ENCODE measurements at regions not wholly inside any gene's neighbourhood (a gene's known extent, or its start where the extent isn't known, plus 50 kb on each side); places are given as distances from the start of the nearest gene placed in this dataset.

- TF ChIP-seq RFX5 (IDR thresholded peaks at IDR 0.05; ENCODE audit: low read depth, low read length) (no peak), SMAD2 (IDR thresholded peaks at IDR 0.05; ENCODE audit: low read depth, low read length) (no peak), ZNF282 (CRISPR knock-in tag; IDR thresholded peaks at IDR 0.05) (no peak), ZFP36 (IDR thresholded peaks at IDR 0.05; ENCODE audit: low read depth, low read length, partially characterized antibody) (no peak), FOSL1 (tag; conservative IDR thresholded peaks at IDR 0.05) (no peak), PHB2 (IDR thresholded peaks at IDR 0.05; ENCODE audit: low read depth) (no peak)
- TF ChIP-seq, protein P1, sequence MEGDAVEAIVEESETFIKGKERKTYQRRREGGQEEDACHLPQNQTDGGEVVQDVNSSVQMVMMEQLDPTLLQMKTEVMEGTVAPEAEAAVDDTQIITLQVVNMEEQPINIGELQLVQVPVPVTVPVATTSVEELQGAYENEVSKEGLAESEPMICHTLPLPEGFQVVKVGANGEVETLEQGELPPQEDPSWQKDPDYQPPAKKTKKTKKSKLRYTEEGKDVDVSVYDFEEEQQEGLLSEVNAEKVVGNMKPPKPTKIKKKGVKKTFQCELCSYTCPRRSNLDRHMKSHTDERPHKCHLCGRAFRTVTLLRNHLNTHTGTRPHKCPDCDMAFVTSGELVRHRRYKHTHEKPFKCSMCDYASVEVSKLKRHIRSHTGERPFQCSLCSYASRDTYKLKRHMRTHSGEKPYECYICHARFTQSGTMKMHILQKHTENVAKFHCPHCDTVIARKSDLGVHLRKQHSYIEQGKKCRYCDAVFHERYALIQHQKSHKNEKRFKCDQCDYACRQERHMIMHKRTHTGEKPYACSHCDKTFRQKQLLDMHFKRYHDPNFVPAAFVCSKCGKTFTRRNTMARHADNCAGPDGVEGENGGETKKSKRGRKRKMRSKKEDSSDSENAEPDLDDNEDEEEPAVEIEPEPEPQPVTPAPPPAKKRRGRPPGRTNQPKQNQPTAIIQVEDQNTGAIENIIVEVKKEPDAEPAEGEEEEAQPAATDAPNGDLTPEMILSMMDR (IDR thresholded peaks at IDR 0.05 in 2 of 3, conservative IDR thresholded peaks at IDR 0.05 in 1 of 3; ENCODE audit: insufficient read depth in 2 of 3, low read depth in 1 of 3, low read length in 3 of 3) = no peak
Measured at GRCh38 chr6:111986651-111987050, 67.3 kb upstream of the CCN6 start.

All from K562 (cell line).